ENCODE measurements at regions not wholly inside any gene's neighbourhood (a gene's known extent, or its start where the extent isn't known, plus 50 kb on each side); places are given as distances from the start of the nearest gene placed in this dataset.

- BruUV-seq (replicated peaks): no TSS peak
- CTCF ChIA-PET: no interaction called here
Observed at GRCh38 chr7:25726781-25727311, 425.2 kb upstream of the NFE2L3 start.

DNA sequence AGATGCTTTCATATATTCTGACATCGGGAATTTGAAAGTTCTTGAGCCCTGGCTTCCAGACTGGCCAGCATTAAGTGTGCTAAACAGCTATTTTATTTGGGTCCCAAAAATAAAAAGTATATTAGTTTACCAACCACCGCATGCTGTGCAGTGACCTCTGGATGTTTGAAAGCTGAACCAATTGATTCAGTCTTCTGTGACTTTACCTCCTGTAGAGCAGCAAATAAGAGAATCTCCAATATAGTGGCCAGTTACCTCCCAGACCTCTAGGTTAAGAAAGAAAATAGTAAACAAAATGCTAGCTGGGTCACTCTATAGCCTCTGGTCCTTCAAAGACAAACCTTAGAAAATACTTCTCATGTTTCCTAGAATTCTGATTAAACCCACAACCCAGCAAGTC, 424.6 kb upstream of the NFE2L3 start:
- Histone ChIP-seq H3K4me2 (ENCODE audit: insufficient read depth, low read length) (no peak overlapping the region), H3K9ac (replicated peaks; ENCODE audit: extremely low read depth, insufficient read depth, low read length) (no peak overlapping the region), H3K9me1 (replicated peaks; ENCODE audit: control insufficient read depth, extremely low read depth, insufficient read depth, low read length) (no peaks in the 10 kb centered on the region), H3K27ac (ENCODE audit: insufficient read depth, low read depth, low read length) (no peak overlapping the region), H3K36me3 (ENCODE audit: control insufficient read depth in 2 of 2, extremely low read depth in 1 of 2, insufficient read depth in 2 of 2, low read length in 2 of 2) (no peaks in the 10 kb centered on the region), H3K9me3 (replicated peaks; ENCODE audit: control insufficient read depth, insufficient read depth, low read length) (no peaks in the 10 kb centered on the region), H3K4me1 (ENCODE audit: control insufficient read depth, extremely low read depth, insufficient read depth, low read length) (no peaks in the 10 kb centered on the region), H3K79me2 (ENCODE audit: control insufficient read depth, insufficient read depth, low read length) (no peaks in the 10 kb centered on the region), H4K20me1 (replicated peaks; ENCODE audit: control insufficient read depth, extremely low read depth, insufficient read depth, low read length) (no peaks in the 10 kb centered on the region), H3K27me3 (ENCODE audit: control insufficient read depth in 2 of 2, insufficient read depth in 2 of 2, low read length in 2 of 2) (no peaks in the 10 kb centered on the region), H2AFZ (ENCODE audit: low read depth, low read length) (no peak overlapping the region), H3K4me3 (replicated peaks in 1 of 3; ENCODE audit: insufficient read depth in 1 of 3, low read depth in 1 of 3, low read length in 3 of 3) (no peak overlapping the region)
- DNase-seq (ENCODE audit: low read depth, low spot score): no peak
- TF ChIP-seq, protein P1, sequence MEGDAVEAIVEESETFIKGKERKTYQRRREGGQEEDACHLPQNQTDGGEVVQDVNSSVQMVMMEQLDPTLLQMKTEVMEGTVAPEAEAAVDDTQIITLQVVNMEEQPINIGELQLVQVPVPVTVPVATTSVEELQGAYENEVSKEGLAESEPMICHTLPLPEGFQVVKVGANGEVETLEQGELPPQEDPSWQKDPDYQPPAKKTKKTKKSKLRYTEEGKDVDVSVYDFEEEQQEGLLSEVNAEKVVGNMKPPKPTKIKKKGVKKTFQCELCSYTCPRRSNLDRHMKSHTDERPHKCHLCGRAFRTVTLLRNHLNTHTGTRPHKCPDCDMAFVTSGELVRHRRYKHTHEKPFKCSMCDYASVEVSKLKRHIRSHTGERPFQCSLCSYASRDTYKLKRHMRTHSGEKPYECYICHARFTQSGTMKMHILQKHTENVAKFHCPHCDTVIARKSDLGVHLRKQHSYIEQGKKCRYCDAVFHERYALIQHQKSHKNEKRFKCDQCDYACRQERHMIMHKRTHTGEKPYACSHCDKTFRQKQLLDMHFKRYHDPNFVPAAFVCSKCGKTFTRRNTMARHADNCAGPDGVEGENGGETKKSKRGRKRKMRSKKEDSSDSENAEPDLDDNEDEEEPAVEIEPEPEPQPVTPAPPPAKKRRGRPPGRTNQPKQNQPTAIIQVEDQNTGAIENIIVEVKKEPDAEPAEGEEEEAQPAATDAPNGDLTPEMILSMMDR (IDR thresholded peaks at IDR 0.05; ENCODE audit: extremely low read depth in 1 of 2, insufficient read depth in 1 of 2, low read depth in 1 of 2, low read length in 2 of 2): no peak
- TF ChIP-seq JUN (IDR thresholded peaks at IDR 0.05; ENCODE audit: borderline replicate concordance, insufficient read depth, insufficient read length, low read depth) (no peak), POLR2A (IDR thresholded peaks at IDR 0.05; ENCODE audit: low read depth, low read length) (no peak), POLR2AphosphoS5 (IDR thresholded peaks at IDR 0.05; ENCODE audit: insufficient read depth, low read depth, low read length) (no peak), FOS (IDR thresholded peaks at IDR 0.05; ENCODE audit: borderline replicate concordance, insufficient read depth, low read length) (no peak)
- TF ChIP-seq, protein P2, sequence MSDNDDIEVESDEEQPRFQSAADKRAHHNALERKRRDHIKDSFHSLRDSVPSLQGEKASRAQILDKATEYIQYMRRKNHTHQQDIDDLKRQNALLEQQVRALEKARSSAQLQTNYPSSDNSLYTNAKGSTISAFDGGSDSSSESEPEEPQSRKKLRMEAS (IDR thresholded peaks at IDR 0.05; ENCODE audit: insufficient read depth, insufficient read length): no peak
- FAIRE-seq: no peak
- ChIA-PET CTCF (no interaction called here), POLR2A (no interaction called here)
- dilution Hi-C loops (cut with MboI; ENCODE audit: extremely low pct_ligation_motif_present, low sequenced_read_pairs) (no loop called here), intact Hi-C loops (cut with micrococcal nuclease) (no loop called here)
- no TSS peak for BruUV-seq (replicated peaks)

More at GRCh38 chr7:25726781-25727311, 425.2 kb upstream of the NFE2L3 start:
- Histone ChIP-seq H3K79me2 (ENCODE audit: control insufficient read depth, insufficient read depth, low read length) (no peaks in the 10 kb centered on the region), H3K9me3 (replicated peaks; ENCODE audit: control insufficient read depth, insufficient read depth, low read length) (no peaks in the 10 kb centered on the region), H3K27ac (ENCODE audit: insufficient read depth, low read depth, low read length) (no peak overlapping the region), H3K4me2 (ENCODE audit: insufficient read depth, low read length) (no peak overlapping the region), H3K27me3 (ENCODE audit: control insufficient read depth in 2 of 2, insufficient read depth in 2 of 2, low read length in 2 of 2) (no peaks in the 10 kb centered on the region), H4K20me1 (replicated peaks; ENCODE audit: control insufficient read depth, extremely low read depth, insufficient read depth, low read length) (no peaks in the 10 kb centered on the region), H3K36me3 (ENCODE audit: control insufficient read depth in 2 of 2, extremely low read depth in 1 of 2, insufficient read depth in 2 of 2, low read length in 2 of 2) (no peaks in the 10 kb centered on the region), H3K4me3 (replicated peaks in 1 of 3; ENCODE audit: insufficient read depth in 1 of 3, low read depth in 1 of 3, low read length in 3 of 3) (no peak overlapping the region), H3K9me1 (replicated peaks; ENCODE audit: control insufficient read depth, extremely low read depth, insufficient read depth, low read length) (no peaks in the 10 kb centered on the region), H3K9ac (replicated peaks; ENCODE audit: extremely low read depth, insufficient read depth, low read length) (no peak overlapping the region), H3K4me1 (ENCODE audit: control insufficient read depth, extremely low read depth, insufficient read depth, low read length) (no peaks in the 10 kb centered on the region), H2AFZ (ENCODE audit: low read depth, low read length) (no peak overlapping the region)
- intact Hi-C loops (cut with micrococcal nuclease) (no loop called here), dilution Hi-C loops (cut with MboI; ENCODE audit: extremely low pct_ligation_motif_present, low sequenced_read_pairs) (no loop called here)
- DNase-seq (ENCODE audit: low read depth, low spot score) (no peak), FAIRE-seq (no peak)
- TF ChIP-seq POLR2AphosphoS5 (IDR thresholded peaks at IDR 0.05; ENCODE audit: insufficient read depth, low read depth, low read length) (no peak), JUN (IDR thresholded peaks at IDR 0.05; ENCODE audit: borderline replicate concordance, insufficient read depth, insufficient read length, low read depth) (no peak), GATA2 (IDR thresholded peaks at IDR 0.05; ENCODE audit: insufficient read depth, insufficient read length, low read depth, low read length) (no peak)
- TF ChIP-seq, protein P1 (IDR thresholded peaks at IDR 0.05; ENCODE audit: extremely low read depth in 1 of 2, insufficient read depth in 1 of 2, low read depth in 1 of 2, low read length in 2 of 2): no peak
- TF ChIP-seq, protein P2 (IDR thresholded peaks at IDR 0.05; ENCODE audit: insufficient read depth, insufficient read length): no peak
- POLR2A ChIA-PET: no interaction called here
